ENCODE measurements at regions not wholly inside any gene's neighbourhood (a gene's known extent, or its start where the extent isn't known, plus 50 kb on each side); places are given as distances from the start of the nearest gene placed in this dataset.
A peak's percentile ranks its signal among the peaks of the same experiment; 100 is the strongest.

DNA sequence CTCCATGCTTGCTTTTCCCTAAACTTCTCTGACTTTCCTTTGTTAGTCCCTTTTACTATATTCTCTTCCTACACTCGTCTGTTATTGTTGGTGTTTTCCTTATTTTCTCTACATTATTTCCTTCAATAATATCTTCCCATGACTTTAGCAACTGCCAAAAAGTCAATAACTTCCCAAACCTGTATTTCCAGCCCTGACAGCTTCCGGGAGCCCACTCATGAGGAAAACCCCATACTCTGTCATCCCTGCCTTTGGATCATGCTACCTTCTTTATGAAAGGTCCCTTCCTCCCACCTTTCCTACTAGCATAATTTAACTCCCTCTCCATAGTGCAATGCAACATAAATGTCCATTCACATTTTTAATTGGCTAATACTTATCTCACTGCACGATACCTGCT is 144.0 kb upstream of the CDH6 start:
- Histone ChIP-seq H2BK20ac (ENCODE audit: low read length) (no peak overlapping the region), H4K20me1 (replicated peaks in 1 of 2; ENCODE audit: control insufficient read depth in 1 of 2, insufficient read depth in 2 of 2, low read length in 2 of 2) (no peaks in the 10 kb centered on the region), H2AK5ac (ENCODE audit: low read depth, low read length) (no peak overlapping the region), H3K56ac (replicated peaks; ENCODE audit: insufficient read length, low read depth, low read length) (no peak overlapping the region), H4K5ac (ENCODE audit: insufficient read length, low read depth, low read length) (no peak overlapping the region), H3K4me1 (replicated peaks in 1 of 4; ENCODE audit: control insufficient read depth in 3 of 4, insufficient read depth in 4 of 4, low read length in 3 of 4) (peaks cover 0 to 11% (median 8%) of the 10 kb centered on the region in 4 experiments; a peak in 3 of 7 replicates), H2BK12ac (ENCODE audit: low read depth, low read length) (no peak overlapping the region), H2BK5ac (ENCODE audit: low read depth, low read length) (no peak overlapping the region), H3K18ac (ENCODE audit: extremely low read depth, low read length) (no peak overlapping the region; the same call in 1 of the 2 replicates), H2AFZ (ENCODE audit: low read length) (no peak overlapping the region), H3K9me3 (ENCODE audit: insufficient read depth in 2 of 2, low read depth in 1 of 2, low read length in 1 of 2) (no peaks in the 10 kb centered on the region), H3K4me3 (ENCODE audit: extremely low read depth in 1 of 4, insufficient read depth in 2 of 4, low read depth in 3 of 4, low read length in 4 of 4) (no peak overlapping the region), H3K36me3 (ENCODE audit: control insufficient read depth in 2 of 4, insufficient read depth in 4 of 4, low read length in 3 of 4) (no peaks in the 10 kb centered on the region), H3K23ac (ENCODE audit: insufficient read length) (no peak overlapping the region), H3K27ac (ENCODE audit: low read depth, low read length) (no peak overlapping the region), H3K79me2 (ENCODE audit: control insufficient read depth in 1 of 2, insufficient read depth in 2 of 2, low read length in 2 of 2) (no peaks in the 10 kb centered on the region), H3K27me3 (replicated peaks in 1 of 4; ENCODE audit: control insufficient read depth in 3 of 4, extremely low read depth in 1 of 4, insufficient read depth in 3 of 4, low read length in 3 of 4) (no peaks in the 10 kb centered on the region), H3K14ac (ENCODE audit: insufficient read length) (no peak overlapping the region), H3K9ac (replicated peaks in 1 of 4; ENCODE audit: extremely low read depth in 1 of 4, low read depth in 3 of 4, low read length in 3 of 4) (no peak overlapping the region), H2BK120ac (replicated peaks; ENCODE audit: low read depth, low read length) (peak overlapping the region; percentile 2), H2BK15ac (ENCODE audit: low read length) (no peak overlapping the region), H4K91ac (replicated peaks; ENCODE audit: insufficient read length, low read length) (peak overlapping the region; percentile 31), H3K79me1 (ENCODE audit: low read depth, low read length) (no peaks in the 10 kb centered on the region), H4K8ac (ENCODE audit: extremely low read depth, insufficient read depth, low read length) (no peak overlapping the region), H3K4ac (replicated peaks; ENCODE audit: insufficient read length, low read depth, low read length) (no peak overlapping the region), H3K4me2 (ENCODE audit: insufficient read depth in 1 of 2, low read depth in 2 of 2, low read length in 2 of 2) (no peak overlapping the region), H3K23me2 (ENCODE audit: low read depth, low read length) (no peaks in the 10 kb centered on the region)
- no peak for FAIRE-seq
- WGBS, 2 experiments (ENCODE audit: extremely low coverage in 1 of 2, insufficient coverage in 1 of 2, insufficient read length in 1 of 2, insufficient replicate concordance in 2 of 2, low coverage in 1 of 2, low lambda C conversion rate in 2 of 2, missing lambda C conversion rate in 1 of 2): 57% methylated on average over 3 of the region's 3 CpGs; no CpG with 5 or more reads in 1 of the 2 experiments
- CTCF ChIA-PET (ENCODE audit: partially characterized antibody): interaction anchor here (0.7 to 1.9 kb wide), 2 partner anchors 135 to 137 kb away, joined by 3 to 6 read pairs; no protein-coding TSS in a partner anchor
- POLR2A ChIA-PET (ENCODE audit: partially characterized antibody): no interaction called here
- no peak for DNase-seq (ENCODE audit: low read depth in 1 of 2, low spot score in 2 of 2)
- TF ChIP-seq SIX5 (IDR thresholded peaks at IDR 0.05; ENCODE audit: low read depth, low read length) (no peak), SP2 (IDR thresholded peaks at IDR 0.05; ENCODE audit: low read length) (no peak), KDM4A (IDR thresholded peaks at IDR 0.05; ENCODE audit: low read depth, low read length, severe bottlenecking) (no peak), EZH2 (IDR thresholded peaks at IDR 0.05; ENCODE audit: low read depth, low read length, severe bottlenecking) (no peak), RXRA (IDR thresholded peaks at IDR 0.05; ENCODE audit: insufficient read depth, low read depth, low read length) (no peak), SRF (IDR thresholded peaks at IDR 0.05; ENCODE audit: low read depth, low read length) (no peak), POLR2A (IDR thresholded peaks at IDR 0.05; ENCODE audit: control extremely low read depth in 1 of 2, low read depth in 2 of 2, low read length in 2 of 2) (no peak), JUN (IDR thresholded peaks at IDR 0.05; ENCODE audit: low read depth, low read length) (no peak), SIN3A (conservative IDR thresholded peaks at IDR 0.05 in 1 of 2, IDR thresholded peaks at IDR 0.05 in 1 of 2; ENCODE audit: low read depth in 1 of 2, low read length in 2 of 2) (no peak), EP300 (IDR thresholded peaks at IDR 0.05; ENCODE audit: borderline replicate concordance in 1 of 2, low read depth in 2 of 2, low read length in 2 of 2) (no peak), BRCA1 (IDR thresholded peaks at IDR 0.05; ENCODE audit: low read depth, low read length) (no peak)
- TF ChIP-seq, protein P1, sequence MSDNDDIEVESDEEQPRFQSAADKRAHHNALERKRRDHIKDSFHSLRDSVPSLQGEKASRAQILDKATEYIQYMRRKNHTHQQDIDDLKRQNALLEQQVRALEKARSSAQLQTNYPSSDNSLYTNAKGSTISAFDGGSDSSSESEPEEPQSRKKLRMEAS (IDR thresholded peaks at IDR 0.05): no peak

Measured in H1 (cell line).